ENCODE measurements at regions not wholly inside any gene's neighbourhood (a gene's known extent, or its start where the extent isn't known, plus 50 kb on each side); places are given as distances from the start of the nearest gene placed in this dataset.

- ATAC-seq (ENCODE audit: low read depth in 2 of 2), result no peak
- H3K27ac Mint-ChIP-seq, result no peak overlapping the region
- no peaks in the 10 kb centered on the region for H3K4me1 Mint-ChIP-seq
- H3K4me3 Mint-ChIP-seq, result no peak overlapping the region
- DNase-seq, result no peak
- Histone ChIP-seq H3K27me3 (ENCODE audit: control insufficient read depth, insufficient read depth, low read length) (no peaks in the 10 kb centered on the region), H3K4me3 (ENCODE audit: low read depth, low read length) (no peak overlapping the region), H3K9me3 (ENCODE audit: control insufficient read depth in 2 of 2, low read length in 2 of 2) (no peaks in the 10 kb centered on the region), H3K36me3 (ENCODE audit: control insufficient read depth, insufficient read depth, low read length) (no peaks in the 10 kb centered on the region), H3K27ac (ENCODE audit: insufficient read depth, low read length, poor library complexity, severe bottlenecking) (no peak overlapping the region), H3K4me1 (ENCODE audit: control insufficient read depth, insufficient read depth, low read length, poor library complexity, severe bottlenecking) (no peaks in the 10 kb centered on the region)
- H3K27me3 Mint-ChIP-seq, result no peaks in the 10 kb centered on the region
- no peaks in the 10 kb centered on the region for H3K36me3 Mint-ChIP-seq
- H3K9me3 Mint-ChIP-seq, result peaks cover 0 to 2% (median 0%) of the 10 kb centered on the region in 7 donors
These were observed 155.8 kb upstream of the HAND2 start for GRCh38 chr4:173685831-173686210.

- no peaks in the 10 kb centered on the region for H3K36me3 Mint-ChIP-seq
- no peaks in the 10 kb centered on the region for H3K36me3 ChIP-seq (ENCODE audit: control insufficient read depth, insufficient read depth, low read length)
These were observed 155.3 kb upstream of the HAND2 start for GRCh38 chr4:173685165-173685830.

GRCh38 chr4:173684223-173684622, 154.2 kb upstream of the HAND2 start:
- H3K9me3 ChIP-seq (ENCODE audit: control insufficient read depth in 2 of 2, low read length in 2 of 2), result no peaks in the 10 kb centered on the region
- H3K27ac Mint-ChIP-seq, result no peak overlapping the region
- H3K4me3 ChIP-seq (ENCODE audit: low read depth, low read length), result no peak overlapping the region
- no peaks in the 10 kb centered on the region for H3K27me3 Mint-ChIP-seq
- H3K4me3 Mint-ChIP-seq, result no peak overlapping the region
- no peaks in the 10 kb centered on the region for H3K36me3 ChIP-seq (ENCODE audit: control insufficient read depth, insufficient read depth, low read length)
- H3K27ac ChIP-seq (ENCODE audit: insufficient read depth, low read length, poor library complexity, severe bottlenecking), result no peak overlapping the region
- H3K4me1 Mint-ChIP-seq, result no peaks in the 10 kb centered on the region
- no peaks in the 10 kb centered on the region for H3K27me3 ChIP-seq (ENCODE audit: control insufficient read depth, insufficient read depth, low read length)
- DNase-seq (no peak), ATAC-seq (ENCODE audit: low read depth in 2 of 2) (no peak)
- H3K4me1 ChIP-seq (ENCODE audit: control insufficient read depth, insufficient read depth, low read length, poor library complexity, severe bottlenecking), result no peaks in the 10 kb centered on the region
- H3K9me3 Mint-ChIP-seq, result no peaks in the 10 kb centered on the region
- H3K36me3 Mint-ChIP-seq, result no peaks in the 10 kb centered on the region

More at GRCh38 chr4:173685165-173685830, 155.3 kb upstream of the HAND2 start:
- no peak overlapping the region for H3K4me3 ChIP-seq (ENCODE audit: low read depth, low read length)
- no peak overlapping the region for H3K4me3 Mint-ChIP-seq
- H3K27ac ChIP-seq (ENCODE audit: insufficient read depth, low read length, poor library complexity, severe bottlenecking), result no peak overlapping the region
- H3K9me3 Mint-ChIP-seq, result peaks cover 0 to 2% (median 0%) of the 10 kb centered on the region in 7 donors
- no peaks in the 10 kb centered on the region for H3K27me3 Mint-ChIP-seq
- ATAC-seq (ENCODE audit: low read depth in 2 of 2), result no peak
- H3K27ac Mint-ChIP-seq, result no peak overlapping the region
- DNase-seq, result no peak
- no peaks in the 10 kb centered on the region for H3K4me1 Mint-ChIP-seq
- no peaks in the 10 kb centered on the region for H3K4me1 ChIP-seq (ENCODE audit: control insufficient read depth, insufficient read depth, low read length, poor library complexity, severe bottlenecking)
- no peaks in the 10 kb centered on the region for H3K9me3 ChIP-seq (ENCODE audit: control insufficient read depth in 2 of 2, low read length in 2 of 2)
- no peaks in the 10 kb centered on the region for H3K27me3 ChIP-seq (ENCODE audit: control insufficient read depth, insufficient read depth, low read length)

- Histone ChIP-seq H3K4me3 (ENCODE audit: low read depth, low read length) (no peak overlapping the region), H3K27me3 (ENCODE audit: control insufficient read depth, insufficient read depth, low read length) (no peaks in the 10 kb centered on the region), H3K4me1 (ENCODE audit: control insufficient read depth, insufficient read depth, low read length, poor library complexity, severe bottlenecking) (no peaks in the 10 kb centered on the region), H3K9me3 (ENCODE audit: control insufficient read depth in 2 of 2, low read length in 2 of 2) (no peaks in the 10 kb centered on the region), H3K36me3 (ENCODE audit: control insufficient read depth, insufficient read depth, low read length) (no peaks in the 10 kb centered on the region), H3K27ac (ENCODE audit: insufficient read depth, low read length, poor library complexity, severe bottlenecking) (no peak overlapping the region)
- Mint-ChIP-seq H3K4me1 (no peaks in the 10 kb centered on the region), H3K27ac (no peak overlapping the region), H3K4me3 (no peak overlapping the region), H3K27me3 (no peaks in the 10 kb centered on the region), H3K9me3 (peaks cover 0 to under 1% (median 0%) of the 10 kb centered on the region in 7 donors), H3K36me3 (no peaks in the 10 kb centered on the region)
- no peak for ATAC-seq (ENCODE audit: low read depth in 2 of 2)
- no peak for DNase-seq
These were observed 152.6 kb upstream of the HAND2 start for GRCh38 chr4:173682609-173683008.

GRCh38 chr4:173680278-173680677, 150.2 kb upstream of the HAND2 start:
- H3K9me3 Mint-ChIP-seq, result peaks cover 0 to 2% (median under 1%) of the 10 kb centered on the region in 7 donors
- H3K36me3 Mint-ChIP-seq, result no peaks in the 10 kb centered on the region
- no peak overlapping the region for H3K27ac Mint-ChIP-seq
- ATAC-seq (ENCODE audit: low read depth in 2 of 2), result no peak
- no peak overlapping the region for H3K4me3 Mint-ChIP-seq
- Histone ChIP-seq H3K4me3 (ENCODE audit: low read depth, low read length) (no peak overlapping the region), H3K36me3 (ENCODE audit: control insufficient read depth, insufficient read depth, low read length) (no peaks in the 10 kb centered on the region), H3K27ac (ENCODE audit: insufficient read depth, low read length, poor library complexity, severe bottlenecking) (no peak overlapping the region), H3K9me3 (ENCODE audit: control insufficient read depth in 2 of 2, low read length in 2 of 2) (no peaks in the 10 kb centered on the region), H3K27me3 (ENCODE audit: control insufficient read depth, insufficient read depth, low read length) (no peaks in the 10 kb centered on the region), H3K4me1 (ENCODE audit: control insufficient read depth, insufficient read depth, low read length, poor library complexity, severe bottlenecking) (no peaks in the 10 kb centered on the region)
- no peak for DNase-seq
- H3K4me1 Mint-ChIP-seq, result no peaks in the 10 kb centered on the region
- no peaks in the 10 kb centered on the region for H3K27me3 Mint-ChIP-seq

GRCh38 chr4:173675446-173675845, 145.4 kb upstream of the HAND2 start:
- Histone ChIP-seq H3K36me3 (ENCODE audit: control insufficient read depth, insufficient read depth, low read length) (no peaks in the 10 kb centered on the region), H3K27ac (ENCODE audit: insufficient read depth, low read length, poor library complexity, severe bottlenecking) (no peak overlapping the region), H3K9me3 (ENCODE audit: control insufficient read depth in 2 of 2, low read length in 2 of 2) (no peaks in the 10 kb centered on the region), H3K4me3 (ENCODE audit: low read depth, low read length) (no peak overlapping the region), H3K4me1 (ENCODE audit: control insufficient read depth, insufficient read depth, low read length, poor library complexity, severe bottlenecking) (no peaks in the 10 kb centered on the region), H3K27me3 (ENCODE audit: control insufficient read depth, insufficient read depth, low read length) (no peaks in the 10 kb centered on the region)
- Mint-ChIP-seq H3K4me3 (no peak overlapping the region), H3K4me1 (no peaks in the 10 kb centered on the region), H3K27ac (no peak overlapping the region), H3K9me3 (peaks cover 0 to 7% (median 3%) of the 10 kb centered on the region in 7 donors), H3K27me3 (no peaks in the 10 kb centered on the region), H3K36me3 (no peaks in the 10 kb centered on the region)
- ATAC-seq (ENCODE audit: low read depth in 2 of 2) (no peak), DNase-seq (no peak)

GRCh38 chr4:173669460-173670179, 139.6 kb upstream of the HAND2 start:
- H3K9me3 Mint-ChIP-seq, result peaks cover 1 to 7% (median 4%) of the 10 kb centered on the region in 7 donors
- Histone ChIP-seq H3K9me3 (ENCODE audit: control insufficient read depth in 2 of 2, low read length in 2 of 2) (no peaks in the 10 kb centered on the region), H3K4me1 (ENCODE audit: control insufficient read depth, insufficient read depth, low read length, poor library complexity, severe bottlenecking) (no peaks in the 10 kb centered on the region), H3K4me3 (ENCODE audit: low read depth, low read length) (no peak overlapping the region), H3K27me3 (ENCODE audit: control insufficient read depth, insufficient read depth, low read length) (no peaks in the 10 kb centered on the region), H3K36me3 (ENCODE audit: control insufficient read depth, insufficient read depth, low read length) (no peaks in the 10 kb centered on the region), H3K27ac (ENCODE audit: insufficient read depth, low read length, poor library complexity, severe bottlenecking) (no peak overlapping the region)
- ATAC-seq (ENCODE audit: low read depth in 2 of 2) (no peak), DNase-seq (no peak)
- H3K4me1 Mint-ChIP-seq, result no peaks in the 10 kb centered on the region
- no peak overlapping the region for H3K4me3 Mint-ChIP-seq
- no peaks in the 10 kb centered on the region for H3K36me3 Mint-ChIP-seq
- H3K27ac Mint-ChIP-seq, result no peak overlapping the region
- no peaks in the 10 kb centered on the region for H3K27me3 Mint-ChIP-seq

- ATAC-seq (ENCODE audit: low read depth in 2 of 2), result no peak
- no peak overlapping the region for H3K27ac Mint-ChIP-seq
These were observed 131.0 kb upstream of the HAND2 start for GRCh38 chr4:173661001-173661400.

More at GRCh38 chr4:173661001-173661400, 131.0 kb upstream of the HAND2 start:
- Histone ChIP-seq H3K9me3 (ENCODE audit: control insufficient read depth in 2 of 2, low read length in 2 of 2) (no peaks in the 10 kb centered on the region), H3K36me3 (ENCODE audit: control insufficient read depth, insufficient read depth, low read length) (no peaks in the 10 kb centered on the region), H3K4me3 (ENCODE audit: low read depth, low read length) (no peak overlapping the region), H3K27ac (ENCODE audit: insufficient read depth, low read length, poor library complexity, severe bottlenecking) (no peak overlapping the region), H3K4me1 (ENCODE audit: control insufficient read depth, insufficient read depth, low read length, poor library complexity, severe bottlenecking) (no peaks in the 10 kb centered on the region), H3K27me3 (ENCODE audit: control insufficient read depth, insufficient read depth, low read length) (no peaks in the 10 kb centered on the region)
- H3K4me3 Mint-ChIP-seq, result no peak overlapping the region
- no peaks in the 10 kb centered on the region for H3K27me3 Mint-ChIP-seq
- peaks cover 0 to 6% (median 0%) of the 10 kb centered on the region in 7 donors for H3K9me3 Mint-ChIP-seq
- no peak for DNase-seq
- no peaks in the 10 kb centered on the region for H3K4me1 Mint-ChIP-seq
- no peaks in the 10 kb centered on the region for H3K36me3 Mint-ChIP-seq
